ENCODE measurements at regions not wholly inside any gene's neighbourhood (a gene's known extent, or its start where the extent isn't known, plus 50 kb on each side); places are given as distances from the start of the nearest gene placed in this dataset.

DNA sequence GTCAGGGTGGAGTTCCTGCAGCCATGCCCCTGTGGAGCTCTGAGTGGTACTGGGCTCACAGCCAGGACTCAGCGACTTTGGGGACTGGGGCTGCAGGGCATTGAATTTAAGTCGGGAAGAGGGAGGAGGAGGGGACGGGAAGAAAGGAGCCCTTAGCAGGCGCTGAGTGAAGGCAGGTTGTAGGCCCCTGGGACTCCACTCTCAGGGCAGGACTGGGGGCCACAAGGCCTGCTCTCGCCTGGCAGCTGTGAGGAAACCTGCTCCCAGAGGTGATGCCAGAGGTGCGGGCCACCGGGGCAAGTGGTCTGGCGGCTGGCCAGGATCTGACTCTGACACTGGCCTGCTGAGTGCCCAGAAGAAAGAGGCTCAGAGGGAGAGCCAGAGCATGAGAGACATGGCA, 73.5 kb downstream of the EPHB3 start:
- TF ChIP-seq SUZ12 (IDR thresholded peaks at IDR 0.05), result no peak
- TF ChIP-seq FOXM1 (IDR thresholded peaks at IDR 0.05; ENCODE audit: borderline replicate concordance), result no peak
- TF ChIP-seq FOXA1 (IDR thresholded peaks at IDR 0.05), result no peak
- no peak for TF ChIP-seq BHLHE40 (IDR thresholded peaks at IDR 0.05; ENCODE audit: borderline replicate concordance)
- no peak for TF ChIP-seq HDGF (IDR thresholded peaks at IDR 0.05; ENCODE audit: borderline replicate concordance)
- no peak for TF ChIP-seq NFRKB (IDR thresholded peaks at IDR 0.05)
- TF ChIP-seq CTBP1 (IDR thresholded peaks at IDR 0.05; ENCODE audit: borderline replicate concordance), result no peak

All from HEK293T (cell line).